Stomach smooth muscle (tissue), 2 donors: ENCODE measurements at regions not wholly inside any gene's neighbourhood (a gene's known extent, or its start where the extent isn't known, plus 50 kb on each side); places are given as distances from the start of the nearest gene placed in this dataset.

Experiments used
- H3K27ac ChIP-seq: one replicate; pipeline ENCODE4 v1.7.0; 2013; ENCODE audit warnings: mild to moderate bottlenecking, low read length, inconsistent platforms
- H3K27me3 ChIP-seq, 2 donors: one replicate each; pipeline ENCODE4 v1.7.0; 2013; ENCODE audit warnings: low read length in 2 of 2; ENCODE audit not compliant: insufficient read depth in 2 of 2, control insufficient read depth in 1 of 2
- H3K36me3 ChIP-seq, 2 donors: one replicate each; pipeline ENCODE4 v1.7.0; 2013; ENCODE audit warnings: low read length in 2 of 2; ENCODE audit not compliant: control insufficient read depth in 2 of 2, insufficient read depth in 2 of 2
- H3K4me1 ChIP-seq: one replicate; pipeline ENCODE4 v1.7.0; 2013; ENCODE audit warnings: low read length; ENCODE audit not compliant: control insufficient read depth, insufficient read depth
- H3K4me3 ChIP-seq, 2 donors: one replicate each; pipeline ENCODE4 v1.7.0; 2013; ENCODE audit warnings: low read length in 2 of 2
- H3K9ac ChIP-seq, 2 donors: one replicate each; pipeline ENCODE4 v1.7.0; 2013; ENCODE audit warnings: low read length in 2 of 2, mild to moderate bottlenecking in 1 of 2
- H3K9me3 ChIP-seq, 2 donors: one replicate each; pipeline ENCODE4 v1.7.0; 2013; ENCODE audit warnings: low read length in 2 of 2; ENCODE audit not compliant: control insufficient read depth in 2 of 2
- donor health status: healthy.
- donor health status: Pancreatic carcinoma.

DNA sequence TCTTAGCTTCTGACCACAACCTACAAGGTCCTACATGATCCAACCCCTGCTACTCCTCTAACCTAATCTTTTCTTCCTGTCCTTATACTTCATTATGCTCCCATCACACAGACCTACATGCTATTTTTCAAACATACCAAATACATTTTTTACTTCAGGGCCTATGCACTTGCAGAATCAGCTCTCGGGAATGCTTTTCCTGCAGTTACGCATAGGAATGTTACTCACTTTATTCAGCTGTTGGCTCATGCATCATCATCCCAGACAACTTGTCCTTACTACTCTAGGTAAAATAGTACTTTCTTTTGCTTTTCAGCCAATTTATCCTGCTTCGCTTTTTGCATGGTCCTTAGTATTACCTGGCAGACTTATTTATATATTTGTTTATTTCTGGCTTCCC is 105.6 kb downstream of the OXSM start:
- no peaks in the 10 kb centered on the region for H3K27me3 ChIP-seq
- no peak overlapping the region for H3K9ac ChIP-seq
- H3K27ac ChIP-seq = no peak overlapping the region
- H3K9me3 ChIP-seq = no peaks in the 10 kb centered on the region
- H3K36me3 ChIP-seq = no peaks in the 10 kb centered on the region
- H3K4me1 ChIP-seq = no peaks in the 10 kb centered on the region
- no peak overlapping the region for H3K4me3 ChIP-seq

DNA sequence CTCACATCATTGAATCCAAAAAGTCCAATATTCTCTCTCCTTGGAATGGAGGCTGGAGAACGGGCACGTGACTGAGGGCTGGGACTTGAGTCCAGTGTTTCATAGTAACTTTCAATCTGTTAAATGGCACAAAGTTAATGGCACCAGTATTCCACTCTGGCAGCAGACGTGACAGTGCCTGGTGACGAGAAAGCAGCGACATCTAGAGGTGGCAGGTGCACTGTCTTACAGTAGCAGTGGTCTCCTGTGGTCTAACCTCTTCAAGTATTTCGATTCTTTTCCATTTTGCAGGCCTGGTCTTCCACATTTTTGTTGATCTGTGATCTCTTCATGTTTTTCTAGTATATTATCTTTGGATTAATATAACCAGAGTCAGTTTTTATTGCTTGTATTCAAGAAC is 107.1 kb downstream of the OXSM start:
- no peak overlapping the region for H3K27ac ChIP-seq
- H3K4me3 ChIP-seq = no peak overlapping the region
- H3K4me1 ChIP-seq = no peaks in the 10 kb centered on the region
- no peak overlapping the region for H3K9ac ChIP-seq
- no peaks in the 10 kb centered on the region for H3K36me3 ChIP-seq
- H3K9me3 ChIP-seq = no peaks in the 10 kb centered on the region
- H3K27me3 ChIP-seq = no peaks in the 10 kb centered on the region

DNA sequence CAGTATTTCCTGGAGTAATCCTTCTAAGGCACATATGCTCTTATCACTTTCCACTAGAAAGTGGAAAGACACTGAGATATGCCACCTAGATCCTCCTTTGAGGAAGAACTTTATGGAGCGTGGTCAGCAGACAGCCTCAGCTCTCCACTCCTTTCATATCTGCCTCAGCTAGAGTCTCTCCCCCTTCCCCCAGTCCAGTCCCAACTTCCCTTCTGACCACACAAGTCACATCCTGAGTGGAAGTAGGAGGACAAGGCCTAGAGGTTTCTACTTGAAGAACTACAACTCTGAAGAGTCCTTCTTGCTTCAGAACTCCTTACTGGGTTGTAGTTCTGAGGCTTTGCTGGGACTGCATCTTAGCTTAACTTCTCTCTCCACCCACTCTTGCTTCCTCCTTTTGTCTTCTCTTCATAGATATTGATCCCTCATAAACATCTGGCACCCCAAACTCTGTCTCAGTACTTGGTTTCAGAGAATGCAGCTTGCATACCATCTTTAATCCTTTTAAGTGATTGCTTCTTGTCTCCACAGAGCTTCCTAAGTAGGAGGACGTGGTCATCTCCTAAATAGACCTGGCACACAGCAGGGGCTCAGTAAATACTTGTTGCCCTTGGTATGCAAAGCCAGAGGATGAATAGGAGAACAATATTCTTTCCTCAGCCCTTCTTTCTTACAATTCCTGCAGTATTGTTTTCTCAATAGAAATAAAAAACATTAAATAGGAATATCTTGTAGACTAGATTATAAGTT is 109.6 kb downstream of the OXSM start:
- Histone ChIP-seq H3K4me3 (no peak overlapping the region), H3K4me1 (no peaks in the 10 kb centered on the region), H3K9ac (no peak overlapping the region), H3K9me3 (no peaks in the 10 kb centered on the region), H3K27me3 (no peaks in the 10 kb centered on the region), H3K27ac (no peak overlapping the region), H3K36me3 (no peaks in the 10 kb centered on the region)

DNA sequence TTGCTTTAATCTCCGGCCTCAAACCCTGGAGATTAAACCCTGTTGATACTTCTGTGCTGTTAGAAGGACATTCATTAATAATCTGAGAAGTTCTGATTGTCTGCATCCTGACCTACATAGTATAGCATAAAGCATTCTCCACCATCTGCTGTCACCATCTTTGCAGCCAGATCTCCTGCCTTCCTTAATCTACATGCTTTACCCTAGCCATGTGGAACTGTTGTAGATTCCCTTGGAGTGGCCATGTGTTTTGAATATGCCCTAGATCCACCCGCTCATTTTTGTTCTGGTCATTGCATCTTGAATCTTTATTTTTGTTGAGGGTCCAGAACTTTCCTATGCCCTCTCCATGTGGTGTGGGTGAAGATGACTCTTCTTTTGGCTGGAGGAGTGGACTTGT is 110.3 kb downstream of the OXSM start:
- H3K4me1 ChIP-seq = no peaks in the 10 kb centered on the region
- no peak overlapping the region for H3K4me3 ChIP-seq
- H3K9me3 ChIP-seq = no peaks in the 10 kb centered on the region
- H3K27ac ChIP-seq = no peak overlapping the region
- H3K36me3 ChIP-seq = no peaks in the 10 kb centered on the region
- no peak overlapping the region for H3K9ac ChIP-seq
- no peaks in the 10 kb centered on the region for H3K27me3 ChIP-seq

DNA sequence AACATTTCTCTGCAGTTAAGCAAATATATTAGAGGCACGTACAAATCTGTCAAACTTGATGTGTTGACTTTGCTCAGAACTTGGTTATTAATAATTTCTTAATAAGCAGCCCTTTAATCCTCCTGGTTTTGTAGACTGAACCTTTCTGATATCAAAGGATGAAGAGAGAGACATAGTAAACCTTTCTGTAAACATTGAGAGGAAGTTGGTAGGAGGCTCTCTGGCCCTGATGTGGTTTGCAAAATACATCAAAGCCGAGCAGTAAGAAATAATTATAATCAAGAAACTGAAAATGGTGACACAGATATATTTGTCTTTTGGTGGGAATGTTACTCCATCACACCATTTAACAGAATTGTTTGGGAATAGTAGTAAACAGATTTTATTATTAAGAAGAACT is 111.9 kb downstream of the OXSM start:
- H3K4me1 ChIP-seq = no peaks in the 10 kb centered on the region
- H3K27me3 ChIP-seq = no peaks in the 10 kb centered on the region
- no peaks in the 10 kb centered on the region for H3K9me3 ChIP-seq
- no peak overlapping the region for H3K4me3 ChIP-seq
- H3K36me3 ChIP-seq = no peaks in the 10 kb centered on the region
- H3K27ac ChIP-seq = no peak overlapping the region
- no peak overlapping the region for H3K9ac ChIP-seq

DNA sequence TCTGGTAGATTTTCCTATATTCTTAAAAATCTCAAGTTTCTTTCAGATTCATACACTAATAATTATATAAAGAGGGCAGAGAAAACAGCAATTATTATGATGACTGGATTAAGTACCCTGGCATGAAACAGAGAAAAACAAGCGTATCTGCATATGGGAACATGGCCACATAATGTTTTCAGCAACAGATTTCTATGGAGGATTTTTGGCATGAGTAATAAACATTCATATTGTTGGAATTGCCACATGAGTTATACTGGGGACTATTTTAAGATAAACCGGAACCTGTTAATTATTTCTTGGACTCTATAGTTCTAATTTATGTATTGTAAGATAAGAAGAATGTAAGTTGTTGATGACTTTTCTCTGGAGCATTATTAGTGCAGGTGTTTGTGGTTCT is 112.7 kb downstream of the OXSM start:
- Histone ChIP-seq H3K4me3 (no peak overlapping the region), H3K27me3 (no peaks in the 10 kb centered on the region), H3K9me3 (no peaks in the 10 kb centered on the region), H3K4me1 (no peaks in the 10 kb centered on the region), H3K27ac (no peak overlapping the region), H3K9ac (no peak overlapping the region), H3K36me3 (no peaks in the 10 kb centered on the region)

DNA sequence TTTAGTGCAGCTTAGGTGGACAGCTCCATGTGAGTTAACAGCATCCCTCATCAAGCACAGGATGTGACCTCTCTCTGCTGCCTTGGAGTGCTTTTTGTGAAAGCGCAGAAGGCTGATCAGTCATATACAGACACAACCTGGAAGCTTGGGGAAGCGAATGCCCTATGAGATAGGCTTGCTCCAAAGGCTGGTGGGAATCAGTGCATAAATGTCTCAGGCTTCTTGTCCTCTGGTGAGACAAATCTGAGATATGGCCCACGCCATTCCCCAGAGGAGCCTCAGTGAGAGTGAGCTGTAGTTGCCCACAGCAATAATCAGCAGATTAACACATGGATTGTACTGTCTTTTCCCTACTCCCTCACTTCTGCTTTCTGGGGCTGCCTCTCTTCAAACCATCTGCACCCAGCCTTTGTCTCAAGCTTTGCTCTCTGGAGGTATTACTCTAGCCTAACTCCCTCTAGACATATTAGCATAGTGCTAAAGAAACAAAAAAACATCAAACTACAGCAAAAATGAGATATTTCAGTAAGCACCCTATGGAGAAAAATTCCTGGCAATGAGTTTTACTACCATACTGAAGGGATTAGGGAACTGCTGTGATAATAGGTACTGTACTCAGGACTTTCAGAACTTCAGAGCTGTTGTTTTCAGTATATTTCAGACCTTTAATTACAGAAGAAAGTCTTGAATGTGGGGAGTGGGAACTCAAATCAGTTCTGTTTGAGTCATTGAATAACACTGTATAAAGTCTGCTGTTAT is 113.7 kb downstream of the OXSM start:
- H3K4me1 ChIP-seq = no peaks in the 10 kb centered on the region
- no peaks in the 10 kb centered on the region for H3K9me3 ChIP-seq
- H3K36me3 ChIP-seq = no peaks in the 10 kb centered on the region
- H3K9ac ChIP-seq = no peak overlapping the region
- H3K27ac ChIP-seq = no peak overlapping the region
- no peaks in the 10 kb centered on the region for H3K27me3 ChIP-seq
- no peak overlapping the region for H3K4me3 ChIP-seq

DNA sequence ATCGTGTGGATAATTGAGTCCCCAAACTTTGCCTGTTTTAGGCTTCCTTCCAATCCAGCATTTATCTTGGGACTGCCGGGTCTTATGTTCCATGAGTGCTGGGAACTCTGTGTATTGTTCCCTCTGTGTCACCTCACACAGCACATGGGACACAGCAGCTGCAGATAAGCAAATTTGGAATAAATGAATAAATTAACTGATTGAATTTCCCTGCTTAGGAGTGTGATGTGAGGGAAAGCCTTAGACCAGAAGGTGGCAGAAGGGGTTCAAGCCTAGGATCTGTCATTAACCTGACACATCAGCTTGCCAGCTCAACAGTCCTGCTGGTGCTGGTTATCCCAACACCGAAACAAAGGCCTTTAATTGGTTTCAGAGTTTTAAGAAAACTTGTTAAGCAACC is 114.3 kb downstream of the OXSM start:
- no peaks in the 10 kb centered on the region for H3K9me3 ChIP-seq
- no peak overlapping the region for H3K27ac ChIP-seq
- H3K9ac ChIP-seq = no peak overlapping the region
- no peaks in the 10 kb centered on the region for H3K27me3 ChIP-seq
- H3K36me3 ChIP-seq = no peaks in the 10 kb centered on the region
- H3K4me1 ChIP-seq = no peaks in the 10 kb centered on the region
- H3K4me3 ChIP-seq = no peak overlapping the region

DNA sequence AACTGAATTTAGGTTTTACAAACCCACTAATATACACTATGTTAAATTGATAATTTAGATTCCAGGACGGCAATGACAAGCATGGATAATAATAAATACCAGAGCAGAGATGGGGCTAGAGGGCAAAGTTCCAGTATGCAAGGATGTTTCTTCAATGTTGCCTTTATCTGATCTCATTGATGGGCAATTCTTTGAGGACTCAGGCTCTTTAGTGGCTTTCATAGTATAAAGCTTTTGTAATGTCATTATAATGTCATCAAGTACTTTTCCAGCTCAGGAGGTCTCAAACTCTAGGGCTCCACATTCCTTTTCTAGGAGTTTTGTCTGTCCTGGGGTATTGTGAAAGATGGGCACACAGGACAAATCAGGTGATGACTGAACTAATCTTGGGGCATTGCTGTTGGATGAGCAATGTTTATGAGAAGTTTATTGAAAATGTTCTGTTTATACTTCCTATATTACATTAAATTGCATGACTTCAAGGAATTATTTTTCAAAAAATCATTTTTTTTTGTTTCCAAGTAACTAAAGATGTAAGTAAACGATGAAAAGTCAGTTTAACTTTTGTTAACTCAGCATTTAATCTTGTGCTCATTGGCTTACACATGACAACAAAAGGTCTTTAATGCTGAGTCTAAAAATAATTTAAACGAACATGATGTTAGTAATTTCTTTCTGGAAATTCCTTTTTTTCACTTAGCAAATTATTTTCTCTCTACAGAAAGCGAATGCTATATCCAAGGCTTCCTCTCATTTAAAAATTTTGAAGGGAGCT is 116.4 kb downstream of the OXSM start:
- Histone ChIP-seq H3K9ac (no peak overlapping the region), H3K36me3 (no peaks in the 10 kb centered on the region), H3K4me3 (no peak overlapping the region), H3K4me1 (no peaks in the 10 kb centered on the region), H3K27ac (no peak overlapping the region), H3K27me3 (no peaks in the 10 kb centered on the region), H3K9me3 (no peaks in the 10 kb centered on the region)

DNA sequence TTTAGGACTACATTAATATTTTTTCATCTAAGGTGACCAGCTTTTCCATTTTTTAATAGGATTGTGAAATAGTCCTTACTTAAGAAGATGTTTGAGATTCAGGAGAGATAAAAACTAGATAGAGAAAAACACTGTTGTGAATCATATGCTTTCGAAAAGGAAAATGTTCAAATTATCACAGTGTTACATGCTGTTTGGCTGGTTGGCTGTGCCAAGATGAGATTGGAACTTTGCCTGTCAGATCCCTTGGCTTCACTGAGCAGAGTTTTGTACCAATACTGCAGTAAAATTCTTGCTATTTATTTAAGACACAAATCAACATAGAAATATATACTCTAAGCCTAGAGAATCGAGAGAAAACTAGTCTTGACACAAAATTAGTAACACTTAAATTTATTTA is 117.2 kb downstream of the OXSM start:
- Histone ChIP-seq H3K27ac (no peak overlapping the region), H3K4me1 (no peaks in the 10 kb centered on the region), H3K9me3 (no peaks in the 10 kb centered on the region), H3K36me3 (no peaks in the 10 kb centered on the region), H3K9ac (no peak overlapping the region), H3K4me3 (no peak overlapping the region), H3K27me3 (no peaks in the 10 kb centered on the region)
